ENCODE measurements at regions not wholly inside any gene's neighbourhood (a gene's known extent, or its start where the extent isn't known, plus 50 kb on each side); places are given as distances from the start of the nearest gene placed in this dataset.

DNA sequence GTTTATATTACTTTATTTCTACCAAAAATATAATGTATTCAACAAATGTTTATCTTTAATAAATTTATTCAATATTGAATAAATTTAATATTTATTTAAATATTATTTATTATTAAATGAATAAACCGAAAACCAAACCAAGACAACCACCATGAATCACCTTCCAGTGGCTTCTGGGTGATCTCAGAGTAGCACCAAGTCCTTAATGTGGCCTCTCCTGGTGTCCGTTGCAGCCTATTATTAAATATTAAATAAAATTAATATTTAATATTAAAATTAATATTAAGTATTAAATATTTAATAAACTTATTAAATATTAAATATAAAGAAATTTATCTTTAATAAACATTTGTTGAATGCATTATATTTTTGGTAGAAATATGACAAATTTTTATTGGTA is 143.3 kb upstream of the PLPP4 start:
- DNase-seq: no peak

DNA sequence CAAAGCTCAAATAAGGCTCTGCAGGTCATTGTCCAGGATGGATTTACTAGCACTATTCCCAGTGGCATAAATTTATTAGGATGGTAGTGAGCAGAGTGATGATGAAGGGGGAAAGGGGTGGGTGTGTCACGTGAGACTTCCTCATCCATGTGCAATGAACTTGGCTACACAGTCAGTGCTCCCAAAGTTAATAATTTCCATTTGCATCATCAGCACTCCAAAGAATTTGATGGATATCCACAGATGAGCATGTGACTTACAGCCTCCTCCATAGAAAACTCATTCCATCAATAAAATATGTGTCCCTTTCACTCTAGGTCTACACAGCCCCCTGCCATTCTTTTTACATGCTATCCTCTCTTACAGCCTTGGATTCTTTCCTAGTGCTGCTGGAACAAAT is 142.6 kb upstream of the PLPP4 start:
- no peak for DNase-seq

DNA sequence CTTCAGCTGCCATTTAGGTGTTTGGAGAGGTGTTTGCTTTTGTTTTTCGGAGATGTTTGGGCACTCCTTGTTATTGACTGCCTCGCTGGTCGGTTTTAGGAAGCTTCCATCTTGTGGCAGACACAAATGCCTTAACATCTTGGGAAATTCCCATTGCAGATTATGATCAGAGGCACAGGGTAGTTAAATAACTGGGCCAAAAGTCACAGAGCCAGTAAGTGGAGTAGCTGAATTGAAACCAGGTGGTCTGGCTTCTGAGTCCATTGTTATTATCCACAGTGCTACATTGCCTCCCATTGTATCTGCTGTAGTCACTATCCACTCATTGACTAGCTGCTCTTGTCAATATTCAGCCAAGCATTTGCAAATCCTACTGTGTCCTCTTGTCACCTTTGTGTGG is 138.2 kb upstream of the PLPP4 start:
- no peak for DNase-seq

DNA sequence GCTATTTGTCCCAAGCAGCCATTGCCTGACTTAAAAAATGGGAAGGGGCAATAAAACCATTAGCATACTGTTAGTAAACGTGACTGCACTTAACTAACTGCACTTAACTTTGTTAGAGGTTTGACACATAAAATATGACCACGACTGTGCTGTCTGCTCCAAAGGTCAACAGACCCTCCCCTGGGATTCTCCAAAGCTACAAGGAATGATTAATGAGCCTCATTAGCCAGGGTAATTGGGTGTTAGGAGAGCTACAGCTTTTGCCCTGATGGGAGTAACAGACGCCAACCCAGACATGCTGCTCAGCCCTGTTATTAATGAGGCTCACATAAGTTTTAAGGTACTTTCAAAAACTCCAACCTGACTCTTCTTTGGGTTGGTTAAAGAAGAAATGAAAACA is 129.4 kb upstream of the PLPP4 start:
- DNase-seq: no peak

- DNase-seq: no peak
Observed at GRCh38 chr10:120328647-120329046, 128.4 kb upstream of the PLPP4 start.

DNA sequence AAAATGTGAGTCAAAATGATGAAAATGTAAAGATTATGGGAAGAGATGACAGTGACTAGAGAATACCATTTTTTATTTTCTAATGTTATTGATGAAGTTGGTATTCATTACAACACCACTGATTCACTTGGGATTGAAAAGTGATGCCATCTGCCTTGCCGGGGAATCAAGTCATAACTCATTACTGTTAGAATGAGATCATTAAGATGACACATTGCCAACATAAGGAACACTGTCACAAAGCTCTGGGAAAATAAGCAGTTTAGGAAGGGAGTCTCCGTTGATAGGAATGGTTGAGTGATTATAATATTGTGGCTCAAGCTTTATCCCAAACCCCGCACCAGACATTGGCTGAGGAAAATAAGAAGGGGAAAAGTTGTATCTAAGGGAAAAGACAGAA is 121.5 kb upstream of the PLPP4 start:
- DNase-seq: no peak

DNA sequence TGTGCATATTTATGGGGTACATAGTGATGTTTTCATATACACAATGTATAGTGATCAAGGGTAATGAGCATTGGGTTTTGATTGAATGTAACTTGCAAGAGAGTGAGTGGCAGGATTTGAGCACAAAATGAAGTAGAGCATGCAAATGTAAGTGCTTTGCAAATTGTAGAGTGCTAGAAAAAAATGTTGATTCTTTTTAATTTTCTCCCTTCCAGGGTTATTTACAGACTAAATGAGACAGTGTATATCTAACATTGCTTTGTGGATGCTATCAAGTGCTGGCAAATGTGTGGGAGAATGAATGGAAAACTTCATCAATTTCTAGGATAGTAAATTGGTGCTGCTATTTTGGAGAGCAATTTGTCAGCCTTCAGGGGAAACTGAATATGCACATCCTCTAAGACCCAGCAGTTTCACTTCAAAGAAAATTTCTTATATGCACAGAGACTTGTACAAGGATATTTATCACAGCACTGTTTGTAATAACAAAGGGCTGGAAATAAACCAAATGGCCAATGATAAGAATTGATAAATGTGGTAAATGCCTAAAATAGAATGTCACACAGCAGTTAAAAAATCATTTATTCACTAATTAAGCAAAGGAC is 120.6 kb upstream of the PLPP4 start:
- no peak for DNase-seq

DNA sequence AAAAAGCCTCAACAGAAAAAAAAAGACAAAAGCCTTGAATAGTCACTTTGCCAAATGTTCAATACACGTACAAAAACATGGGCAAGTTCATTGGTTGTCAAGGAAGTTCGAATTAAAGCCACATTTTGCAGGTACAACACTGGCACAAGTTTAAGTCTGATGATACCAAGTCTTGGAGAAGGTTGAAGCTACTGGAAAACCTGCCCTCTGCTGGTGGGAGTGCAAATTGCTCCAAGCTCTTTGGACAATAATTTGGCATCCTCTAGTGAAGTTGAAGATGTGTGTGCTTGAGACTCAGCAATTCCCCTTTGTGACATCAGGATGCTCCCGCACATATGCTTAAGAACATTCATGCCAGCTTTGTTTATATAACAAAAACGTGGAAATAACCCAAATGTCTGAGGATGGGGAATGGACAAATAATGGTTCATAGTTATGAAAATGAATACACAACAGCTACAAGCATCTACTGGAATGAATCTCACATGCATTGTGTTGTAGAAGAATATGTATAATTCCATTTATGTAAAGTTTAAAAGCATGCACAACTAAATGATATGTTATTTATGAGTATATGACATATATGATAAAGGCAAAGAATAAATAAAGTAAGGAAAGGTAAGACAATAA is 120.0 kb upstream of the PLPP4 start:
- no peak for DNase-seq

DNA sequence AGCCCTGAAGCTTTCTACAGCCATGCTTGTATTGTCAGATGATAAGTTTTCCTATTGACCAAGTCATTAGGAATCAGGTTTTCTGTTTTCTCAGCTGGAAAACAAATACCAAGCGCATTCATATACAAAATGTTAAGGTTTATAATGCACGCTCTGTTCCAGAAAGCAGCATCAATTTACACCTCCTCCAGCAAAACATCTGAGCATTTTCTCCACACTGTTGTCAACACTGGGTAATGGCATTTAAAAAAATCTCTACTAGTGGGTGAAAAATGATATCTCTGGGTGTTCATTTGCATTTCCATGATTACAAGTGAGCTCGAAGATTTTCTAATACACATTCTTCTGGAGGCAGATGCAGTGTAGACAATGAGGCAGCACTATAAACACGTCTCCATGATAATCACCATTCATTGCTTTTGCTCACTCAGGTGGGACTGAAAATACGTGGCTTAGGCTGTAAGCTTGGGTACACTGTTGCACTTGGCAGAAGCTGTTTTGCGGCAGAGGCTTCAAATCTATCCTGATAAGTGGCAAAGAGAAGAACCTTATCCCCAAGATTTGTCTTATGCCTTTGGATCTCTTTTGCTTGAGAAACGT is 114.8 kb upstream of the PLPP4 start:
- no peak for DNase-seq

DNA sequence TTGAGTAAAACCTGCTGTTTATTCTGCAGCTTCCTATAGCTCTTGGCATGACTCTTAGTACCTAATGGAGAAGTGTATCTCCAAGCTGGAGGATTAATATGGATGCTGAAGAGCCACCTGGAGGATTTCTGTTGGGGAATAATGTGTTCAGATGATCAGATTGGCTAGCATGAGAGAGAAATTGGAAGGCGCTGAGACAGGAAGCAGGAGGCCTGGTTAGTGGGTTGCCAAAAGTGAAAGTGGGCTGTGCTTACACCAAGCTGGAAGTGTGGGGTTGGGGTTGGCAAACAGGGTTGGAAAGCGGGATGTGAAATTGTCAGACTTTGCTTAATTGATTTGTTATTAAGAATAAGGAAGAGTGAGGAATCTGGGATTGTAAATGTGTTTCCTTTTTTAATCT is 111.8 kb upstream of the PLPP4 start:
- DNase-seq: no peak

- DNase-seq: no peak
Observed at GRCh38 chr10:120347644-120348043, 109.4 kb upstream of the PLPP4 start.

- DNase-seq: no peak
Observed at GRCh38 chr10:120349069-120349468, 108.0 kb upstream of the PLPP4 start.

DNA sequence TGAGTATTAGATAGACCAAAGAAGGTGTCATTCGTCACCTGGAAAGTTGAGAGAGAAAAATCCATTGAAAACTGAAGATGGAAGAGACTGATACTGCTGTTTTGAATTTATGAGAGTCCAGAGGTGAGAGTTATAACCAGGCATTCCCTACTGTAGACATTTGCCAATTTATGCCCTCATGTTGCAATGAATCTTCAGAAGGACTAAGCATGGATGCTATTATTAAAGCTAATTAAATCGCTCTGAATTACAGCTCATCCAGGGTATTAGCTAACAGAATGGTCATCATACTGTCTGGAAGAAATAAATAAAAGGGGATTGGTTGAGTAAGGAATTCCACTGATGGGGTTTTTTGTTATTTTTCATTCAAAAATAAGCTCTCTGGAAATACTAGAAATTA is 101.6 kb upstream of the PLPP4 start:
- DNase-seq: no peak

DNA sequence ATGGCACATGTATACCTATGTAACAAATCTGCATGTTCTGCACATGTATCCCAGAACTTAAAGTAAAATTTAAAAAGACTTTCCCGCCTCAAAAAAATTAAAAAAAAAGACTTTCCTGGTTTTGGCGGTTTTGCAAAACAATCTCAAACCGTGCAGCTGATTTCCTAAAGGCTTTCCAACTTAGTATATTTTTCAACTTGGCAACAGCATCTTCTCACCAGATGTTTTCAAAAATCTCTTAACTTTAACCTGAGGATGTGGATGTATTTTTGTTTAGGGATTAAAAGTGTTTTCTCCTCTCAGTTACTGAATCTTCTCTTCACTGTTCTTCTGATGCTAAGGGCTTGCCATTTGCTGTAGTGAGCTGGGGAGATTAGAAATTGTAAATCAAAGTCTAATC is 96.5 kb upstream of the PLPP4 start:
- no peak for DNase-seq

- no peak for DNase-seq
Observed at GRCh38 chr10:120365872-120366271, 91.2 kb upstream of the PLPP4 start.

DNA sequence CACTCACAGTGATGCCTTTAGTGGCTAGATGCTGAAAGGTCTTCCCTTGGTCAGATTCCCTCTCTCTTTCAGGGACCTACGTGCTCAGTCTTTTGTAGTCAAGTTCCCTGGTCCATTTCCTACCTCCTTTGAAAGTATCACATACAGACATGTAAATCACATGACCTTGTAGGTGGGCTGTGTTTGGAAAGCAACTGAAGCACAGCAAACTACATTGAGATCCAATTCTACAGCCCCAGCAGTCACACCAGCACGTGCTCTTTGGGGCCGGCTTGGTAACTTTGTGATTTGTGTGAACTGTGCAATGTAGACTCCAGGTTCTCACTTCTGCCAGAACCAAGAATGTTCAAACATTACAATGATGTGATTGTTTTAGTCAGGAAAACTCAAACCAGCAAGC is 89.7 kb upstream of the PLPP4 start:
- no peak for DNase-seq

GRCh38 chr10:120368338-120368737 is 88.7 kb upstream of the PLPP4 start:
- DNase-seq: no peak

GRCh38 chr10:120368927-120369326 is 88.1 kb upstream of the PLPP4 start:
- DNase-seq: no peak

GRCh38 chr10:120369856-120370276 is 87.2 kb upstream of the PLPP4 start:
- no peak for DNase-seq

DNA sequence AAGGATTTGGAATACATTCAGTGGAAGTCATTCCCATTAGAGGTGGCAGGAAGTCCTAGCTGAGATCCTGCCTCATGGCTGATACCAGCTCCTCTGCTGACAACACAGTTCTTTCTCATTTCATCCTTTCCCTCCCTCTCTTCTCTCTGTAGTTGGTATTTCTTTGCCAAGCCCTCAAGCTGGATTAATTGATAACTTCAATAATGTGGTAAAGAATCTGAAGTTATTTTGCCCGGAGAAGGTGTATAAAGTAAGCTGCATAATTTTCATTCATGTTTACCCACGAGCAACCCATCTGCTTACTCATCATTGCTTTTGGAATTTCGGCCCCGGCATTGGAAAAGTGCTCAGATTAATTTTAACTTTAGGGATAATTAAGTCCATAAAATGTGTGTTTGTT is 85.2 kb upstream of the PLPP4 start:
- DNase-seq: no peak

DNA sequence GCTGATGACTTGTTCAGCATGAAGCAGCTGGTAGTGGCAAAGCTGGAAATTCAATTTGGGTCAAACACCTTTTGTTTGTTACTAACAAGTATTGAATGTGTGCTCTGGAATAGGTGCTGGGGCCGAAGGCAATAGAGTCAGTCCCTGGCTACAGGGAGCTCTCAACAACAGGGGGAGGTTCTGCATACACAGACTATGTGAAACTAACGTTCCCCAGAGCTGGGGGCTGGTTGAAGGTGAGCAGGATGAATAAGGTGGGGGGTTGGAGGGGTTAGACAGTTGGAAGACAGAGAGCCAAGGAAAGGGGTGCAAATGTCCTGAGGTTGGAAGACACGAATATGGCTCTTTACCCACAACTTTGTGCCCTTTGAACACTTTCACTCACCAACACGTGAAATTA is 84.1 kb upstream of the PLPP4 start:
- DNase-seq: no peak

- DNase-seq: no peak
Observed at GRCh38 chr10:120375666-120376065, 81.4 kb upstream of the PLPP4 start.

GRCh38 chr10:120381931-120382330 is 75.1 kb upstream of the PLPP4 start:
- no peak for DNase-seq

GRCh38 chr10:120382360-120382759 is 74.7 kb upstream of the PLPP4 start:
- no peak for DNase-seq

DNA sequence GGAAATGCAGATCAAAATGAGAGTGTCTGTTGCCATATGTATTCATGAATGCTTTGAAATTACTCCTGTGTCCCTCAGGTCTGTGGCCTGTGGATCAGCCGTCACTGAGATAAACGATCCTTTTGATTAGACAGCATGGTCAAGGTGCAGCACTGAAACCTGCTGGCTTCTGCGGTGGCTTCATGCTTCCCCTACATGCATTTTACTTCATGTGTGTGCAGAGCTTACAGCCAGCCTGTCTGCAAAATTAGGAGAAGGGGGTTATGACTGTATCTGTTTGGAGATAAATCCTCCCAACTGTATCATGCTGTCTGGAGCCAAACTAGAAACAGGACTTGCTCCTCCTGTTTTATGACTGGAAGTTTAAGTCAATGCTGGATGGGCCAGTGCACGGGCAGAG is 71.0 kb upstream of the PLPP4 start:
- DNase-seq: no peak

Data from NCI-H1436 treated with DMSO at 0.1 percent for 48 hours (cell line).